Esophagus muscularis mucosa (tissue), 3 donors: ENCODE measurements at regions not wholly inside any gene's neighbourhood (a gene's known extent, or its start where the extent isn't known, plus 50 kb on each side); places are given as distances from the start of the nearest gene placed in this dataset.

Experiments used
- CTCF ChIP-seq, 3 experiments: fragments of 200-600 bp in 2 of 3; fragments of 450-650 bp in 1 of 3; sonication (generic) in 2 of 3; IDR thresholded peaks; one replicate each; pipeline ENCODE4 v1.5.1; 2017 to 2019; ENCODE audit warnings: antibody characterized with exemption in 3 of 3, mild to moderate bottlenecking in 2 of 3, moderate library complexity in 1 of 3
- POLR2A ChIP-seq: fragments of 450-650 bp; IDR thresholded peaks from one replicate; pipeline ENCODE4 v1.6.1; 2017; ENCODE audit warnings: antibody characterized with exemption, moderate library complexity, mild to moderate bottlenecking, low read depth

- TF ChIP-seq POLR2A (no peak), CTCF (IDR thresholded peaks at IDR 0.05) (no peak)
Observed at GRCh38 chr2:19609266-19609665, 250.8 kb upstream of the OSR1 start.
